HepG2 (cell line): ENCODE measurements at regions not wholly inside any gene's neighbourhood (a gene's known extent, or its start where the extent isn't known, plus 50 kb on each side); places are given as distances from the start of the nearest gene placed in this dataset.

Experiments
- ATAC-seq: fragments of 200-7000 bp; cut with Tn5 transposase; 3 replicates; pipeline ENCODE4 v1.9.1; 2020; ENCODE audit warnings: mild to moderate bottlenecking, moderate library complexity
- BruUV-seq: library from RNA; stranded (reverse); fragments of 400-500 nt; replicated peaks from 2 replicates; lab custom pipeline; 2021; lab: Mats Ljungman, UMichigan
- CTCF ChIA-PET: fragments of 300-600 bp; formaldehyde crosslinking; extraction: SDS; loops from one replicate; lab custom pipeline; 2021; ENCODE audit warnings: low total read pairs, inconsistent platforms, low intra/inter-chr PET ratio; lab: Yijun Ruan, JAX
- POLR2A ChIA-PET: fragments of 350-600 bp; sonication (Branson Sonifier 250); formaldehyde crosslinking; loops from one replicate; lab custom pipeline; 2020; ENCODE audit warnings: antibody characterized with exemption, inconsistent platforms; lab: Yijun Ruan, JAX
- DNase-seq: peaks from one replicate; pipeline ENCODE4 v3.0.0-alpha.2; 2015; ENCODE audit warnings: low spot score
- FAIRE-seq: peaks from 3 replicates; lab custom pipeline; 2011; peaks lifted over from hg19 to GRCh38; lab: Jason Lieb, UNC
- H2AFZ ChIP-seq: one replicate; pipeline ENCODE4 v1.6.1; 2011; ENCODE audit warnings: low read length, inconsistent platforms
- H3K27ac ChIP-seq: fragments of 300-600 bp; 3 replicates; pipeline ENCODE4 v1.8.0; 2011; ENCODE audit warnings: mixed run types, mild to moderate bottlenecking, mixed read lengths, low read length, inconsistent platforms; ENCODE audit not compliant: insufficient read depth; ENCODE audit errors: extremely low read length
- H3K27me3 ChIP-seq, 2 experiments: fragments of 200-600 bp in 1 of 2; 2 replicates in 1 of 2; 3 replicates in 1 of 2; pipeline versions ENCODE4 v1.6.0 to v1.8.0; 2011; ENCODE audit warnings: low read length in 2 of 2, mild to moderate bottlenecking in 2 of 2, moderate library complexity in 2 of 2, inconsistent platforms in 1 of 2; ENCODE audit not compliant: insufficient read depth in 2 of 2, control insufficient read depth in 1 of 2
- H3K36me3 ChIP-seq, 2 experiments: fragments of 200-600 bp in 1 of 2; replicated peaks in 1 of 2; 2 replicates in 1 of 2; 3 replicates in 1 of 2; pipeline versions ENCODE4 v1.5.1 to v1.8.0; 2011; ENCODE audit warnings: low read length in 2 of 2, inconsistent platforms in 1 of 2; ENCODE audit not compliant: insufficient read depth in 2 of 2, control insufficient read depth in 1 of 2
- H3K4me1 ChIP-seq: 2 replicates; pipeline ENCODE4 v1.5.1; 2012; ENCODE audit warnings: low read length, inconsistent platforms; ENCODE audit not compliant: insufficient read depth
- H3K4me2 ChIP-seq: 2 replicates; pipeline ENCODE4 v1.6.0; 2011; ENCODE audit warnings: low read depth, low read length, inconsistent platforms
- H3K4me3 ChIP-seq, 3 experiments: fragments of 200-600 bp in 1 of 3; sonication (generic), shearing (Covaris generic) in 1 of 3; replicated peaks in 1 of 3; 2 replicates each; pipeline ENCODE4 v1.5.1; 2011 to 2016; ENCODE audit warnings: low read length in 3 of 3, inconsistent platforms in 2 of 3, low read depth in 2 of 3, mild to moderate bottlenecking in 2 of 3, control low read depth in 1 of 3, mixed read lengths in 1 of 3; ENCODE audit not compliant: insufficient read depth in 1 of 3
- H3K79me2 ChIP-seq: one replicate; pipeline ENCODE4 v1.6.1; 2011; ENCODE audit warnings: low read length, inconsistent platforms; ENCODE audit not compliant: insufficient read depth
- H3K9ac ChIP-seq: 2 replicates; pipeline ENCODE4 v1.6.0; 2011; ENCODE audit warnings: mild to moderate bottlenecking, low read depth, low read length, inconsistent platforms; ENCODE audit not compliant: insufficient read depth
- H3K9me3 ChIP-seq: 2 replicates; pipeline ENCODE4 v1.5.1; 2012; ENCODE audit warnings: mild to moderate bottlenecking, low read length
- H4K20me1 ChIP-seq: 2 replicates; pipeline ENCODE4 v1.6.0; 2011; ENCODE audit warnings: inconsistent platforms, mild to moderate bottlenecking, low read length, moderate library complexity; ENCODE audit not compliant: insufficient read depth
- ARHGAP35 ChIP-seq: sonication (generic); formaldehyde crosslinking; IDR thresholded peaks from 2 replicates; pipeline ENCODE4 v1.9.0; 2022; ENCODE audit warnings: mild to moderate bottlenecking, inconsistent platforms, moderate library complexity, missing genetic modification reagents, borderline replicate concordance
- ATF1 ChIP-seq: IDR thresholded peaks from 2 replicates; pipeline ENCODE4 v1.6.1; 2016; ENCODE audit warnings: mild to moderate bottlenecking, control low read depth
- IKZF4 ChIP-seq: sonication (generic); formaldehyde crosslinking; IDR thresholded peaks from 2 replicates; pipeline ENCODE4 v1.5.1; 2020; ENCODE audit warnings: borderline replicate concordance, mild to moderate bottlenecking, low read depth, missing genetic modification reagents; ENCODE audit errors: not compliant biosample characterization
- NFKBIZ ChIP-seq: IDR thresholded peaks from 2 replicates; pipeline ENCODE4 v1.6.1; 2018; ENCODE audit warnings: missing genetic modification reagents, missing compliant biosample characterization
- SMAD9 ChIP-seq: sonication (generic); formaldehyde crosslinking; IDR thresholded peaks from 2 replicates; pipeline ENCODE4 v1.5.1; 2020; ENCODE audit warnings: mild to moderate bottlenecking, missing genetic modification reagents
- TCF7L2 ChIP-seq: IDR thresholded peaks from 2 replicates; pipeline ENCODE4 v1.6.1; 2011; ENCODE audit warnings: mild to moderate bottlenecking, low read depth, low read length, moderate library complexity
- ZBTB1 ChIP-seq: sonication (generic); formaldehyde crosslinking; IDR thresholded peaks from 2 replicates; pipeline ENCODE4 v1.4.0; 2020; ENCODE audit warnings: missing genetic modification reagents, borderline replicate concordance
- ZC3H13 ChIP-seq: sonication (generic); formaldehyde crosslinking; IDR thresholded peaks from 2 replicates; pipeline ENCODE4 v1.8.1; 2023; ENCODE audit warnings: mild to moderate bottlenecking, missing genetic modification reagents, moderate library complexity
- ZNF331 ChIP-seq: sonication (generic); formaldehyde crosslinking; IDR thresholded peaks from 2 replicates; pipeline ENCODE4 v1.4.0; 2020; ENCODE audit warnings: missing genetic modification reagents
- ZNF333 ChIP-seq: sonication (generic); formaldehyde crosslinking; IDR thresholded peaks from 2 replicates; pipeline ENCODE4 v1.4.0; 2020; ENCODE audit warnings: mild to moderate bottlenecking, missing genetic modification reagents, borderline replicate concordance
- ZNF558 ChIP-seq: sonication (generic); formaldehyde crosslinking; IDR thresholded peaks from 2 replicates; pipeline ENCODE4 v1.9.0; 2022; ENCODE audit warnings: mild to moderate bottlenecking, missing genetic modification reagents, borderline replicate concordance
- ZNF781 ChIP-seq: sonication (generic); formaldehyde crosslinking; IDR thresholded peaks from 2 replicates; pipeline ENCODE4 v1.5.1; 2020; ENCODE audit warnings: borderline replicate concordance, mild to moderate bottlenecking, missing genetic modification reagents; ENCODE audit errors: not compliant biosample characterization
- ZSCAN25 ChIP-seq: sonication (generic); formaldehyde crosslinking; IDR thresholded peaks from 2 replicates; pipeline ENCODE4 v1.8.0; 2022; ENCODE audit warnings: mild to moderate bottlenecking, missing genetic modification reagents
- in situ Hi-C: cut with HindIII; loops from 2 replicates; pipeline ENCODE4 v1.10.0; 2017; ENCODE audit warnings: low pct_unique_long_range_greater_than_20kb; ENCODE audit not compliant: extremely low pct_ligation_motif_present
- intact Hi-C: fragments of 100-400 bp; cut with micrococcal nuclease; formaldehyde crosslinking; loops from one replicate; pipeline ENCODE4 v1.10.0; 2022; ENCODE audit not compliant: unreplicated experiment
- TF ChIP-seq, protein P1 (sequence below): sonication (generic); formaldehyde crosslinking; IDR thresholded peaks from 2 replicates; pipeline ENCODE4 v1.5.1; 2020; ENCODE audit warnings: missing genetic modification reagents, mild to moderate bottlenecking, borderline replicate concordance
- TF ChIP-seq, protein P2 (sequence below): IDR thresholded peaks from 2 replicates; pipeline ENCODE4 v1.6.1; 2016; ENCODE audit warnings: control low read depth
- TF ChIP-seq, protein P3 (sequence below): sonication (generic); formaldehyde crosslinking; conservative IDR thresholded peaks from 2 replicates; pipeline ENCODE4 v1.8.0; 2022; ENCODE audit warnings: mild to moderate bottlenecking, moderate library complexity, missing genetic modification reagents

DNA sequence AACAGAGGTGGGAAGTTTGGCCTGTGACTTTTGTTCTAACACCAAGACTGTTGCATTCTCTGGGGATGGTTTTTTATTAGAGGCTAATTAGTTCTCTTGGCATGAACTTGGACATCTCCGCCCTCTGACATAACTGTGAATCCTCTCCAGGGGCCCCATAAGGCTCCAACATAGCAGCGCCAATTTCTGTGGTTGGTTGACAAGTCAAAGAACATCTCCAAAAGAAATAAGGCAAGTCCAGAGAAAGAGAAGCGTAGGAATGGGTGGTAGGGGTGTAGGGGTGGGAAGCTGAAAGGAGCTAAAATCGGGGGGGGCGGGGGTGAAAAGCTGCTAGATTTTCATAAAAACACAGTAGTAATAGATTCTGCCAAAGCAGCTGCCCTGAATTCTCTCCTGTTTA lies 81.0 kb upstream of the DAB2 start (continued):
- TF ChIP-seq ZSCAN25 (CRISPR knock-in tag): no peak
- no peak for TF ChIP-seq NFKBIZ
- TF ChIP-seq ZNF781 (CRISPR knock-in tag): no peak
- TF ChIP-seq ZC3H13 (CRISPR knock-in tag): no peak
- TF ChIP-seq, protein P1, sequence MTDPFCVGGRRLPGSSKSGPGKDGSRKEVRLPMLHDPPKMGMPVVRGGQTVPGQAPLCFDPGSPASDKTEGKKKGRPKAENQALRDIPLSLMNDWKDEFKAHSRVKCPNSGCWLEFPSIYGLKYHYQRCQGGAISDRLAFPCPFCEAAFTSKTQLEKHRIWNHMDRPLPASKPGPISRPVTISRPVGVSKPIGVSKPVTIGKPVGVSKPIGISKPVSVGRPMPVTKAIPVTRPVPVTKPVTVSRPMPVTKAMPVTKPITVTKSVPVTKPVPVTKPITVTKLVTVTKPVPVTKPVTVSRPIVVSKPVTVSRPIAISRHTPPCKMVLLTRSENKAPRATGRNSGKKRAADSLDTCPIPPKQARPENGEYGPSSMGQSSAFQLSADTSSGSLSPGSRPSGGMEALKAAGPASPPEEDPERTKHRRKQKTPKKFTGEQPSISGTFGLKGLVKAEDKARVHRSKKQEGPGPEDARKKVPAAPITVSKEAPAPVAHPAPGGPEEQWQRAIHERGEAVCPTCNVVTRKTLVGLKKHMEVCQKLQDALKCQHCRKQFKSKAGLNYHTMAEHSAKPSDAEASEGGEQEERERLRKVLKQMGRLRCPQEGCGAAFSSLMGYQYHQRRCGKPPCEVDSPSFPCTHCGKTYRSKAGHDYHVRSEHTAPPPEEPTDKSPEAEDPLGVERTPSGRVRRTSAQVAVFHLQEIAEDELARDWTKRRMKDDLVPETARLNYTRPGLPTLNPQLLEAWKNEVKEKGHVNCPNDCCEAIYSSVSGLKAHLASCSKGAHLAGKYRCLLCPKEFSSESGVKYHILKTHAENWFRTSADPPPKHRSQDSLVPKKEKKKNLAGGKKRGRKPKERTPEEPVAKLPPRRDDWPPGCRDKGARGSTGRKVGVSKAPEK (CRISPR knock-in tag): no peak

DNA sequence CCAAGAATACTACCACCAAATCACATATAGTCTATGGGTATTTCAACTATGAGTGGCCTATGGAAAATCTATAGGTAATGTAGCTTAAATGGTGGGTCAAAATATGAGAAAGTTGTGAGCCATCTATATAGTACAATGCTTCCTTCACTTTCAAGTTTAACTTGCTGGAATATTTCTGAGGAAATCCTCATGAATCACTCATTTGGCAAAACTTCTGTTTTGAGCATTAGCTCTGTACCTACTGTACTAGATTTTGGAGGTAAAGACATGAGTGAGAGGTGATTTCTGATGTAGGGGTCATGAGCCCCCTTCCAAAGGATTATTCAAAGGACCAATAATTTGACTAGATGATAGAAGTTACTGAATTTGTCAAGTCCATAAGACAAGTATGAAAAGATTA lies 80.6 kb upstream of the DAB2 start:
- H3K79me2 ChIP-seq: no peaks in the 10 kb centered on the region
- intact Hi-C loops (no loop called here), in situ Hi-C loops (no loop called here)
- H3K4me1 ChIP-seq: no peaks in the 10 kb centered on the region
- no peaks in the 10 kb centered on the region; a peak in 2 of 5 replicates for H3K27me3 ChIP-seq
- H3K4me2 ChIP-seq: no peak overlapping the region
- no peaks in the 10 kb centered on the region for H4K20me1 ChIP-seq
- TF ChIP-seq ZNF558 (CRISPR knock-in tag) (no peak), ZBTB1 (CRISPR knock-in tag) (no peak), ARHGAP35 (CRISPR knock-in tag) (no peak), ATF1 (no peak), ZSCAN25 (CRISPR knock-in tag) (no peak), ZNF331 (CRISPR knock-in tag) (no peak), SMAD9 (CRISPR knock-in tag) (no peak), ZNF333 (CRISPR knock-in tag) (no peak), IKZF4 (CRISPR knock-in tag) (no peak), TCF7L2 (no peak)
- TF ChIP-seq, protein P2, sequence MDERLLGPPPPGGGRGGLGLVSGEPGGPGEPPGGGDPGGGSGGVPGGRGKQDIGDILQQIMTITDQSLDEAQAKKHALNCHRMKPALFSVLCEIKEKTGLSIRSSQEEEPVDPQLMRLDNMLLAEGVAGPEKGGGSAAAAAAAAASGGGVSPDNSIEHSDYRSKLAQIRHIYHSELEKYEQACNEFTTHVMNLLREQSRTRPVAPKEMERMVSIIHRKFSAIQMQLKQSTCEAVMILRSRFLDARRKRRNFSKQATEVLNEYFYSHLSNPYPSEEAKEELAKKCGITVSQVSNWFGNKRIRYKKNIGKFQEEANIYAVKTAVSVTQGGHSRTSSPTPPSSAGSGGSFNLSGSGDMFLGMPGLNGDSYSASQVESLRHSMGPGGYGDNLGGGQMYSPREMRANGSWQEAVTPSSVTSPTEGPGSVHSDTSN (CRISPR knock-in tag): no peak
- TF ChIP-seq, protein P3, sequence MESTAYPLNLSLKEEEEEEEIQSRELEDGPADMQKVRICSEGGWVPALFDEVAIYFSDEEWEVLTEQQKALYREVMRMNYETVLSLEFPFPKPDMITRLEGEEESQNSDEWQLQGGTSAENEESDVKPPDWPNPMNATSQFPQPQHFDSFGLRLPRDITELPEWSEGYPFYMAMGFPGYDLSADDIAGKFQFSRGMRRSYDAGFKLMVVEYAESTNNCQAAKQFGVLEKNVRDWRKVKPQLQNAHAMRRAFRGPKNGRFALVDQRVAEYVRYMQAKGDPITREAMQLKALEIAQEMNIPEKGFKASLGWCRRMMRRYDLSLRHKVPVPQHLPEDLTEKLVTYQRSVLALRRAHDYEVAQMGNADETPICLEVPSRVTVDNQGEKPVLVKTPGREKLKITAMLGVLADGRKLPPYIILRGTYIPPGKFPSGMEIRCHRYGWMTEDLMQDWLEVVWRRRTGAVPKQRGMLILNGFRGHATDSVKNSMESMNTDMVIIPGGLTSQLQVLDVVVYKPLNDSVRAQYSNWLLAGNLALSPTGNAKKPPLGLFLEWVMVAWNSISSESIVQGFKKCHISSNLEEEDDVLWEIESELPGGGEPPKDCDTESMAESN (CRISPR knock-in tag): no peak
- H3K9ac ChIP-seq: no peak overlapping the region
- no peak overlapping the region for H2AFZ ChIP-seq
- H3K36me3 ChIP-seq: no peaks in the 10 kb centered on the region
- H3K4me3 ChIP-seq: no peak overlapping the region
- DNase-seq: no peak
- ChIA-PET CTCF (no interaction called here), POLR2A (no interaction called here)
- FAIRE-seq: no peak
- no TSS peak for BruUV-seq
- no peak overlapping the region for H3K27ac ChIP-seq
- no peaks in the 10 kb centered on the region for H3K9me3 ChIP-seq
- ATAC-seq: no peak
